ENCODE measurements at regions not wholly inside any gene's neighbourhood (a gene's known extent, or its start where the extent isn't known, plus 50 kb on each side); places are given as distances from the start of the nearest gene placed in this dataset.

- TF ChIP-seq, protein P1, sequence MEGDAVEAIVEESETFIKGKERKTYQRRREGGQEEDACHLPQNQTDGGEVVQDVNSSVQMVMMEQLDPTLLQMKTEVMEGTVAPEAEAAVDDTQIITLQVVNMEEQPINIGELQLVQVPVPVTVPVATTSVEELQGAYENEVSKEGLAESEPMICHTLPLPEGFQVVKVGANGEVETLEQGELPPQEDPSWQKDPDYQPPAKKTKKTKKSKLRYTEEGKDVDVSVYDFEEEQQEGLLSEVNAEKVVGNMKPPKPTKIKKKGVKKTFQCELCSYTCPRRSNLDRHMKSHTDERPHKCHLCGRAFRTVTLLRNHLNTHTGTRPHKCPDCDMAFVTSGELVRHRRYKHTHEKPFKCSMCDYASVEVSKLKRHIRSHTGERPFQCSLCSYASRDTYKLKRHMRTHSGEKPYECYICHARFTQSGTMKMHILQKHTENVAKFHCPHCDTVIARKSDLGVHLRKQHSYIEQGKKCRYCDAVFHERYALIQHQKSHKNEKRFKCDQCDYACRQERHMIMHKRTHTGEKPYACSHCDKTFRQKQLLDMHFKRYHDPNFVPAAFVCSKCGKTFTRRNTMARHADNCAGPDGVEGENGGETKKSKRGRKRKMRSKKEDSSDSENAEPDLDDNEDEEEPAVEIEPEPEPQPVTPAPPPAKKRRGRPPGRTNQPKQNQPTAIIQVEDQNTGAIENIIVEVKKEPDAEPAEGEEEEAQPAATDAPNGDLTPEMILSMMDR (IDR thresholded peaks at IDR 0.05; ENCODE audit: low read depth, low read length): no peak
- DNase-seq (ENCODE audit: low read depth, low spot score): no peak
- H3K4me3 ChIP-seq (ENCODE audit: low read depth, low read length): no peak overlapping the region
- in situ Hi-C loops (cut with HindIII; ENCODE audit: low sequenced_read_pairs): no loop called here
Observed at GRCh38 chr2:172226244-172227061, 123.8 kb upstream of the DLX2 start.

DNA sequence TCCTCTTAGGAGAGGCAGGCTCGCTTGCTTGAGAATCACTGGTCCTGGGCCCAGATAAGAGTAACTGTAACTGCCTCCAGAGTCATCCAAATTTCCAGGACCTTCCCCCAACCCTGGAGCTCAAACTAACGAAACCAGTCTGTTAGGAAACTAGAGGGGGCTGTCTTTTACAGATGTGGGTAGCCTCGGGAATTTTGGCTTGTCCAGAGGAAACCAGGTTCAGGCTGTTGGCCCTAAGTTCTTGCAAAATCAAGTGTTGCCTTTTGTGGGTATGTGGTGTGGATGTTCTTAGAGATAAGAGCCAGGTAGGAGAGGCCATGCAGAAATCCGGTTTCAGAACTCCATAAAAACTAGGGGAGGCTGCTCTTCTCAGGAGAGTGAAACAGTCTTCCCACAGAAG lies 125.0 kb upstream of the DLX2 start:
- in situ Hi-C loops (cut with HindIII; ENCODE audit: low sequenced_read_pairs): no loop called here
- TF ChIP-seq, protein P1 (IDR thresholded peaks at IDR 0.05; ENCODE audit: low read depth, low read length): no peak
- DNase-seq (ENCODE audit: low read depth, low spot score): no peak
- no peak overlapping the region for H3K4me3 ChIP-seq (ENCODE audit: low read depth, low read length)

GRCh38 chr2:172228177-172228808 lies 125.6 kb upstream of the DLX2 start:
- TF ChIP-seq, protein P1 (IDR thresholded peaks at IDR 0.05; ENCODE audit: low read depth, low read length): no peak

DNA sequence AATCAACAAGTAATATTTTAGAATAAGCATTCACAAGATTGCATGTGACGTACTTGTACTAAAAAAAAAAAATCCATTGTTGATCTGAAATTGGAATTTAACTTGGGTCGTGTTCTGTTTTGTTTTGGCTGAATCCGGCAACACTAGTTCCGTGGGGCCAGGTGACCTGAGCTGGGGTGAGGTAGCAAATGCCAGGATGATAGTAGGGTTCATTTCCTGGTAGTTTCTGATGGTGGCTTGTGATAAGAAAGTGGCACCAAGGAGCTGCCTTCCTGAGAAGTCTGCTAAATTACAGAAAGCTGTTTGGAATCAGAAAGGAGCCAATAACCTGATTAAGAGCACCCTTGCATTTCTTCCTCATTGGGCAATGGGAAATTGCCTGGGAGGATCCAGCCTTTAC lies 126.4 kb upstream of the DLX2 start:
- no peak for DNase-seq (ENCODE audit: low read depth, low spot score)
- TF ChIP-seq, protein P1 (IDR thresholded peaks at IDR 0.05; ENCODE audit: low read depth, low read length): no peak
- in situ Hi-C loops (cut with HindIII; ENCODE audit: low sequenced_read_pairs): no loop called here
- H3K4me3 ChIP-seq (ENCODE audit: low read depth, low read length): no peak overlapping the region

More at GRCh38 chr2:172228177-172228808, 125.6 kb upstream of the DLX2 start:
- in situ Hi-C loops (cut with HindIII; ENCODE audit: low sequenced_read_pairs): no loop called here
- DNase-seq (ENCODE audit: low read depth, low spot score): no peak
- H3K4me3 ChIP-seq (ENCODE audit: low read depth, low read length): no peak overlapping the region

GRCh38 chr2:172230332-172230888 lies 127.7 kb upstream of the DLX2 start:
- in situ Hi-C loops (cut with HindIII; ENCODE audit: low sequenced_read_pairs): no loop called here
- DNase-seq (ENCODE audit: low read depth, low spot score): no peak
- TF ChIP-seq, protein P1 (IDR thresholded peaks at IDR 0.05; ENCODE audit: low read depth, low read length): no peak

GRCh38 chr2:172230889-172231401 lies 128.2 kb upstream of the DLX2 start:
- DNase-seq (ENCODE audit: low read depth, low spot score): peak; percentile 34
- TF ChIP-seq, protein P1 (IDR thresholded peaks at IDR 0.05; ENCODE audit: low read depth, low read length): no peak
- H3K4me3 ChIP-seq (ENCODE audit: low read depth, low read length): no peak overlapping the region
- in situ Hi-C loops (cut with HindIII; ENCODE audit: low sequenced_read_pairs): no loop called here

More at GRCh38 chr2:172230332-172230888, 127.7 kb upstream of the DLX2 start:
- no peak overlapping the region for H3K4me3 ChIP-seq (ENCODE audit: low read depth, low read length)
